Upper lobe of left lung (tissue), 4 donors: ENCODE measurements at regions not wholly inside any gene's neighbourhood (a gene's known extent, or its start where the extent isn't known, plus 50 kb on each side); places are given as distances from the start of the nearest gene placed in this dataset.

Experiments used
- CTCF ChIP-seq, 6 experiments: fragments of 450-650 bp in 4 of 6; fragments of 200-600 bp in 2 of 6; sonication (generic) in 2 of 6; IDR thresholded peaks; one replicate each; pipeline ENCODE4 v1.5.1; 2016 to 2019; ENCODE audit warnings: antibody characterized with exemption in 6 of 6
- EP300 ChIP-seq, 4 donors: sonication (generic); formaldehyde crosslinking; IDR thresholded peaks; one replicate each; pipeline ENCODE4 v1.5.1; 2017; ENCODE audit warnings: antibody characterized with exemption in 4 of 4, control low read depth in 2 of 4
- POLR2A ChIP-seq, 4 donors: fragments of 450-650 bp; IDR thresholded peaks; one replicate each; pipeline ENCODE4 v1.5.1; 2016 to 2017; ENCODE audit warnings: antibody characterized with exemption in 4 of 4, mild to moderate bottlenecking in 2 of 4
- POLR2AphosphoS5 ChIP-seq, 2 donors: sonication (generic); formaldehyde crosslinking; IDR thresholded peaks; one replicate each; pipeline ENCODE4 v1.5.1; 2017; ENCODE audit warnings: antibody characterized with exemption in 2 of 2

DNA sequence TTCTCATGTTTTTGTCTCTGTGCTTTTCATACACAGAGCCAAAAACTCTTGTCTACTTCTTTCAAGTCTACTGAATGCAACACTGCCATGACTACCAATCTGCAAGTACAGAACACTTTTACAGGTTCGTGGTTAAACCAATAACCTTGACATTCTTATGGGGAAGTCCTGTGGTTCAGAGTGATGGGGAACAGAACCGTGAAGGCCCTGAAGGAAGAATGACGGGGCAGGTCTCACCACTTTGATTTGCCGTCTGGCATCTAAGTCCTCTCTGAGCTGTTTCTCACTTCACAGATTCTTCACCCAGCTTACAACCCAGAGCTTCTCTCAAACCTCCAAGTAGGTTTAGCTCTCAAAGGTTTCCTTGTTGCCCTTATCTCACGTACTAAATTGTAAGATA, 117.5 kb upstream of the SNTG2 start:
- TF ChIP-seq EP300 (IDR thresholded peaks at IDR 0.05) (no peak), POLR2AphosphoS5 (IDR thresholded peaks at IDR 0.05) (no peak), POLR2A (IDR thresholded peaks at IDR 0.05) (no peak), CTCF (IDR thresholded peaks at IDR 0.05) (no peak)
